ENCODE measurements at regions not wholly inside any gene's neighbourhood (a gene's known extent, or its start where the extent isn't known, plus 50 kb on each side); places are given as distances from the start of the nearest gene placed in this dataset.

DNA sequence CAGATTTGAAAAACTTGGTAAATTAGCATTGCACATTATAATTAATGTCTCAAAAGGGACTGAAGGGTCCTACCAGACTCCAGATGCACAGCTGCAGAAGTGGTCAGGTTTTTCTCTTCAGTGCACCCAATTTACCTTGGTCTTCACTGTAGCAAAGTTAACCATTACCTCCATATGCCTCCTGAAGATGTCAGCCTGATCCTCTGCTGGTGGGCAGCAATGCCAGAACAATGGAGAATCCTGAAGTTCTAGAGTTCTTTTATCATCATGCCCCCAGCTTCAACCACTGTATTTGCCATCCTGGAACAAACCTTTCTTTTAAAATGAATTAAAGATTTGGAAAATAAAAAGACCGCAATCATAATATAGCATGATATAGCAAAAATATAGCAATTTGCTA, 1774.8 kb upstream of the CELF4 start (continued):
- TF ChIP-seq, protein P1, sequence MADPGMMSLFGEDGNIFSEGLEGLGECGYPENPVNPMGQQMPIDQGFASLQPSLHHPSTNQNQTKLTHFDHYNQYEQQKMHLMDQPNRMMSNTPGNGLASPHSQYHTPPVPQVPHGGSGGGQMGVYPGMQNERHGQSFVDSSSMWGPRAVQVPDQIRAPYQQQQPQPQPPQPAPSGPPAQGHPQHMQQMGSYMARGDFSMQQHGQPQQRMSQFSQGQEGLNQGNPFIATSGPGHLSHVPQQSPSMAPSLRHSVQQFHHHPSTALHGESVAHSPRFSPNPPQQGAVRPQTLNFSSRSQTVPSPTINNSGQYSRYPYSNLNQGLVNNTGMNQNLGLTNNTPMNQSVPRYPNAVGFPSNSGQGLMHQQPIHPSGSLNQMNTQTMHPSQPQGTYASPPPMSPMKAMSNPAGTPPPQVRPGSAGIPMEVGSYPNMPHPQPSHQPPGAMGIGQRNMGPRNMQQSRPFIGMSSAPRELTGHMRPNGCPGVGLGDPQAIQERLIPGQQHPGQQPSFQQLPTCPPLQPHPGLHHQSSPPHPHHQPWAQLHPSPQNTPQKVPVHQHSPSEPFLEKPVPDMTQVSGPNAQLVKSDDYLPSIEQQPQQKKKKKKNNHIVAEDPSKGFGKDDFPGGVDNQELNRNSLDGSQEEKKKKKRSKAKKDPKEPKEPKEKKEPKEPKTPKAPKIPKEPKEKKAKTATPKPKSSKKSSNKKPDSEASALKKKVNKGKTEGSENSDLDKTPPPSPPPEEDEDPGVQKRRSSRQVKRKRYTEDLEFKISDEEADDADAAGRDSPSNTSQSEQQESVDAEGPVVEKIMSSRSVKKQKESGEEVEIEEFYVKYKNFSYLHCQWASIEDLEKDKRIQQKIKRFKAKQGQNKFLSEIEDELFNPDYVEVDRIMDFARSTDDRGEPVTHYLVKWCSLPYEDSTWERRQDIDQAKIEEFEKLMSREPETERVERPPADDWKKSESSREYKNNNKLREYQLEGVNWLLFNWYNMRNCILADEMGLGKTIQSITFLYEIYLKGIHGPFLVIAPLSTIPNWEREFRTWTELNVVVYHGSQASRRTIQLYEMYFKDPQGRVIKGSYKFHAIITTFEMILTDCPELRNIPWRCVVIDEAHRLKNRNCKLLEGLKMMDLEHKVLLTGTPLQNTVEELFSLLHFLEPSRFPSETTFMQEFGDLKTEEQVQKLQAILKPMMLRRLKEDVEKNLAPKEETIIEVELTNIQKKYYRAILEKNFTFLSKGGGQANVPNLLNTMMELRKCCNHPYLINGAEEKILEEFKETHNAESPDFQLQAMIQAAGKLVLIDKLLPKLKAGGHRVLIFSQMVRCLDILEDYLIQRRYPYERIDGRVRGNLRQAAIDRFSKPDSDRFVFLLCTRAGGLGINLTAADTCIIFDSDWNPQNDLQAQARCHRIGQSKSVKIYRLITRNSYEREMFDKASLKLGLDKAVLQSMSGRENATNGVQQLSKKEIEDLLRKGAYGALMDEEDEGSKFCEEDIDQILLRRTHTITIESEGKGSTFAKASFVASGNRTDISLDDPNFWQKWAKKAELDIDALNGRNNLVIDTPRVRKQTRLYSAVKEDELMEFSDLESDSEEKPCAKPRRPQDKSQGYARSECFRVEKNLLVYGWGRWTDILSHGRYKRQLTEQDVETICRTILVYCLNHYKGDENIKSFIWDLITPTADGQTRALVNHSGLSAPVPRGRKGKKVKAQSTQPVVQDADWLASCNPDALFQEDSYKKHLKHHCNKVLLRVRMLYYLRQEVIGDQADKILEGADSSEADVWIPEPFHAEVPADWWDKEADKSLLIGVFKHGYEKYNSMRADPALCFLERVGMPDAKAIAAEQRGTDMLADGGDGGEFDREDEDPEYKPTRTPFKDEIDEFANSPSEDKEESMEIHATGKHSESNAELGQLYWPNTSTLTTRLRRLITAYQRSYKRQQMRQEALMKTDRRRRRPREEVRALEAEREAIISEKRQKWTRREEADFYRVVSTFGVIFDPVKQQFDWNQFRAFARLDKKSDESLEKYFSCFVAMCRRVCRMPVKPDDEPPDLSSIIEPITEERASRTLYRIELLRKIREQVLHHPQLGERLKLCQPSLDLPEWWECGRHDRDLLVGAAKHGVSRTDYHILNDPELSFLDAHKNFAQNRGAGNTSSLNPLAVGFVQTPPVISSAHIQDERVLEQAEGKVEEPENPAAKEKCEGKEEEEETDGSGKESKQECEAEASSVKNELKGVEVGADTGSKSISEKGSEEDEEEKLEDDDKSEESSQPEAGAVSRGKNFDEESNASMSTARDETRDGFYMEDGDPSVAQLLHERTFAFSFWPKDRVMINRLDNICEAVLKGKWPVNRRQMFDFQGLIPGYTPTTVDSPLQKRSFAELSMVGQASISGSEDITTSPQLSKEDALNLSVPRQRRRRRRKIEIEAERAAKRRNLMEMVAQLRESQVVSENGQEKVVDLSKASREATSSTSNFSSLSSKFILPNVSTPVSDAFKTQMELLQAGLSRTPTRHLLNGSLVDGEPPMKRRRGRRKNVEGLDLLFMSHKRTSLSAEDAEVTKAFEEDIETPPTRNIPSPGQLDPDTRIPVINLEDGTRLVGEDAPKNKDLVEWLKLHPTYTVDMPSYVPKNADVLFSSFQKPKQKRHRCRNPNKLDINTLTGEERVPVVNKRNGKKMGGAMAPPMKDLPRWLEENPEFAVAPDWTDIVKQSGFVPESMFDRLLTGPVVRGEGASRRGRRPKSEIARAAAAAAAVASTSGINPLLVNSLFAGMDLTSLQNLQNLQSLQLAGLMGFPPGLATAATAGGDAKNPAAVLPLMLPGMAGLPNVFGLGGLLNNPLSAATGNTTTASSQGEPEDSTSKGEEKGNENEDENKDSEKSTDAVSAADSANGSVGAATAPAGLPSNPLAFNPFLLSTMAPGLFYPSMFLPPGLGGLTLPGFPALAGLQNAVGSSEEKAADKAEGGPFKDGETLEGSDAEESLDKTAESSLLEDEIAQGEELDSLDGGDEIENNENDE (IDR thresholded peaks at IDR 0.05; ENCODE audit: insufficient replicate concordance, low read length) = no peak
- no peak for TF ChIP-seq TAF7 (optimal IDR thresholded peaks at IDR 0.05; ENCODE audit: borderline replicate concordance, low read depth, low read length)

All from H1 (cell line).